GM23338 (cell line): ENCODE measurements at regions not wholly inside any gene's neighbourhood (a gene's known extent, or its start where the extent isn't known, plus 50 kb on each side); places are given as distances from the start of the nearest gene placed in this dataset.

ENCODE experiments used
- CTCF ChIP-seq, 2 experiments: fragments of 200-600 bp in 1 of 2; sonication (generic) in 1 of 2; conservative IDR thresholded peaks; 2 replicates each; pipeline versions ENCODE4 v1.5.1 to v1.6.1; 2016 to 2017; ENCODE audit warnings: antibody characterized with exemption in 2 of 2, low read depth in 2 of 2, mild to moderate bottlenecking in 2 of 2, moderate library complexity in 1 of 2
- EZH2 ChIP-seq: fragments of 200-600 bp; sonication (generic); IDR thresholded peaks from one replicate; pipeline ENCODE4 v1.8.0; 2017; ENCODE audit warnings: antibody characterized with exemption, mild to moderate bottlenecking, low read depth; ENCODE audit not compliant: unreplicated experiment
- EZH2phosphoT487 ChIP-seq: fragments of 200-600 bp; sonication (generic); IDR thresholded peaks from one replicate; pipeline ENCODE4 v1.8.1; 2018; ENCODE audit warnings: antibody characterized with exemption; ENCODE audit not compliant: unreplicated experiment
- REST ChIP-seq: IDR thresholded peaks from one replicate; pipeline ENCODE4 v1.6.1; 2018; ENCODE audit warnings: antibody characterized with exemption; ENCODE audit not compliant: unreplicated experiment

DNA sequence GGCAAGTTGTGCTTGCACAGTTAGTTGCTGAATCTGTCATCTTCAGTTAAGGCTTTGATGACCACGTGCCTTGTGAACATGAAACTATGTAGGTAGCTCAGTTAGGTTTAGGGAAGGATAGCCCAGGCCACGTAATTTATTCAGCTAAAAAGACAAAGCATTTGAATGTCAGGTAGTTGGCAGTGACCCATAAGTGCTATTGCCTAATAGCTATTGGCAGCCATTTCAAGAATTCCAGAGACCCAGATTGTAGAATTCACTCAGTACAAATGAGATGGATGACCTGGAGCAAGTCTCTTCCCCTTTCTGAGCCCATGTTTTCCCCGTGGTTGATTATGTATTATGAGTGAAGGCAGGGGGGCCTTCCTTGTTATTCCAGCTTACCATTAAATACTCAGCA lies 265.3 kb upstream of the ANO5 start:
- TF ChIP-seq CTCF (conservative IDR thresholded peaks at IDR 0.05; ENCODE audit: low read depth in 2 of 2), result no peak
- TF ChIP-seq EZH2, result no peak
- no peak for TF ChIP-seq REST
- TF ChIP-seq EZH2phosphoT487, result no peak
